Fibroblast of the aortic adventitia (primary cell): ENCODE measurements at regions not wholly inside any gene's neighbourhood (a gene's known extent, or its start where the extent isn't known, plus 50 kb on each side); places are given as distances from the start of the nearest gene placed in this dataset.
"Not testable (repeated sequence)": the region's sequence is repeated elsewhere in the genome, so short reads cannot be mapped to it uniquely, and the experiment has no call there.

ENCODE experiments used
- DNase-seq: peaks from one replicate; pipeline ENCODE4 v3.0.0-alpha.2; 2010; ENCODE audit warnings: low read depth
- H3K4me3 ChIP-seq: 2 replicates; pipeline ENCODE4 v1.5.1; 2011; ENCODE audit warnings: low read depth, mild to moderate bottlenecking, control low read depth, low read length, moderate library complexity
- CTCF ChIP-seq: IDR thresholded peaks from 2 replicates; pipeline ENCODE4 v1.5.1; 2011; ENCODE audit warnings: mild to moderate bottlenecking, low read length, control low read depth, inconsistent platforms; ENCODE audit not compliant: insufficient read depth

GRCh38 chr7:69367780-69368179 is 230.5 kb upstream of the AUTS2 start:
- TF ChIP-seq CTCF: no peak
- no peak overlapping the region for H3K4me3 ChIP-seq
- no peak for DNase-seq

- TF ChIP-seq CTCF: no peak
- H3K4me3 ChIP-seq: no peak overlapping the region
- DNase-seq: no peak
Observed at GRCh38 chr7:69373171-69374043, 224.9 kb upstream of the AUTS2 start.

GRCh38 chr7:69374044-69374425 is 224.2 kb upstream of the AUTS2 start:
- peak; percentile 56 for DNase-seq
- no peak overlapping the region for H3K4me3 ChIP-seq
- TF ChIP-seq CTCF: no peak

GRCh38 chr7:69377191-69377590 is 221.1 kb upstream of the AUTS2 start:
- no peak for TF ChIP-seq CTCF
- DNase-seq: no peak
- no peak overlapping the region for H3K4me3 ChIP-seq

DNA sequence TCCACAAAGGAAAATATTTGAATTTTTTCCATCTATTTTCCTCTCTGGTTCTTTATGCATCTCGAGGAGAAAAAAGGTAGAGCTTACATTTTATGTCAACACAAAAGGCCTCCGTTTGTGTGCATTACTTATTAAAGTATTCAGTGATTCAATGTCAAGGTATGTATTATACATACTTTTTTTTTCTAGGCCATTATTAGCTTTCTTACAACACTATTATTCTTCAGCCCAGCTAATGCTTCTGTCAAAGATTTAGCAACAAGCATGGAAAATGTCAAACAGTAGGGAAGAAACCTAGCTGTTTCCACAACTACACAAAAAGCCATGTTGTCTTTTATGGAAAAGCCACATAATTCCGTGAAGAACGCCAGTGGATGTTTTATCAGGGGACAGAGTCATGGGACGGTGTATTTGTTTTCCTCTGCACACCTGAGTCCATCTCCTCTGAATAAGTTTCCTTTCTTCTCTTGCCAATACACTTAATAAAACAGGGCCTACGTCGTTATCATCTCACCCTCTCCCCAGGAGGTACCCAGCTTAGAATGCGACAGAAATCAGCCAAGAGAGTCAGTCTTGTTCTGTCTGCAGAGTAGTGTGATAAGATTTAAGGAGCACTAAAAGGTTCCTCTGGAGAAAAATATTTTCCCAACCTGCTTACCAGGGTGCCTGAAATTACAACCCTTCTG is 209.7 kb upstream of the AUTS2 start:
- no peak for TF ChIP-seq CTCF
- DNase-seq: no peak
- H3K4me3 ChIP-seq: no peak overlapping the region

- TF ChIP-seq CTCF: no peak
- no peak overlapping the region for H3K4me3 ChIP-seq
- no peak for DNase-seq
Observed at GRCh38 chr7:69389216-69389615, 209.1 kb upstream of the AUTS2 start.

DNA sequence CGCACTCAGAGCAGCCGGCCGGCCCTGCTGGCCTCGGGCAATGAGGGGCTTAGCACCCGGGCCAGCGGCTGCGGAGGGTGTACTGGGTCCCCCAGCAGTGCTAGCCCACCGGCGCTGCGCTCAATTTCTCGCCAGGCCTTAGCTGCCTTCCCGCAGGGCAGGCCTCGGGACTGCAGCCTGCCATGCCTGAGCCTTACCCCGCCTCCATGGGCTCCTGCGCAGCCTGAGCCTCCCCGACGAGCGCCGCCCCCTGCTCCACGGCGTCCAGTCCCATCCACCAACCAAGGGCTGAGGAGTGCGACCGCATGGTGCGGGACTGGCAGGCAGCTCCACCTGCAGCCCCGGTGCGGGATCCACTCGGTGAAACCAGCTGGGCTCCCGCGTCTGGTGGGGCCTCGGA is 204.4 kb upstream of the AUTS2 start:
- H3K4me3 ChIP-seq, DNase-seq: not testable (repeated sequence)
